Type B pancreatic cell (in vitro differentiated cells): ENCODE measurements at regions not wholly inside any gene's neighbourhood (a gene's known extent, or its start where the extent isn't known, plus 50 kb on each side); places are given as distances from the start of the nearest gene placed in this dataset.

Experiments used
- DNase-seq: peaks from one replicate; pipeline ENCODE4 v3.0.0; 2021; ENCODE audit warnings: mixed read lengths; ENCODE audit not compliant: unreplicated experiment; ENCODE audit errors: extremely low spot score
- H3K27ac Mint-ChIP-seq: 2 replicates; pipeline ENCODE4 v1.8.0; 2021; ENCODE audit warnings: mild to moderate bottlenecking, mixed read lengths
- H3K27me3 Mint-ChIP-seq: 2 replicates; pipeline ENCODE4 v1.8.0; 2021; ENCODE audit warnings: mixed read lengths
- H3K36me3 Mint-ChIP-seq: 2 replicates; pipeline ENCODE4 v1.8.0; 2021; ENCODE audit warnings: mixed read lengths
- H3K4me1 Mint-ChIP-seq: one replicate; pipeline ENCODE4 v1.8.0; 2021; ENCODE audit warnings: mixed read lengths; ENCODE audit not compliant: unreplicated experiment
- H3K4me3 Mint-ChIP-seq: 2 replicates; pipeline ENCODE4 v1.8.0; 2021; ENCODE audit warnings: mild to moderate bottlenecking, mixed read lengths
- H3K9me3 Mint-ChIP-seq: 2 replicates; pipeline ENCODE4 v1.8.0; 2021; ENCODE audit warnings: mixed read lengths
- TF ChIP-seq, protein P1 (sequence below): fragments of 200-600 bp; sonication (generic); conservative IDR thresholded peaks from 2 replicates; pipeline ENCODE4 v1.5.0; 2021; ENCODE audit warnings: antibody characterized with exemption, mild to moderate bottlenecking

DNA sequence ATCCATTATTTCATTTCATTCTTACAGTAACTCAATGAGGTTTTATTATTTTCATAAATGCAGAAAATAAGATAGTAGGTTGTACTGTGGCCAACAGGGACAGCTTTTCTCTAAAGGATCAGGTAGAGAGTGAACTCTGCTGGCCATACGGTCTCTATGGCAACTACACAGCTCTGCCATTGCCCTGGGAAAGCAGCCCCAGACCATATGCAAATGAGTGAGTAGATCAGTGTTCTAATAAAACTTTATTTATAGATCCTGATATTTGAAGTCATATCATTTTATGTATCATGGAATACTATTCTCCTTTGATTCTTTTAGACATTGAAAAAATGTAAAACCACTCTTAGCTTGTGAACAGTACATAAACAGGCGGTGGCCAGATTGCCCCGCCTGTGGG, 192.5 kb upstream of the RREB1 start:
- Mint-ChIP-seq H3K36me3 (no peaks in the 10 kb centered on the region), H3K4me1 (peaks cover 24% of the 10 kb centered on the region), H3K9me3 (no peaks in the 10 kb centered on the region), H3K27me3 (no peaks in the 10 kb centered on the region), H3K4me3 (no peak overlapping the region), H3K27ac (no peak overlapping the region)
- DNase-seq, result no peak
- TF ChIP-seq, protein P1, sequence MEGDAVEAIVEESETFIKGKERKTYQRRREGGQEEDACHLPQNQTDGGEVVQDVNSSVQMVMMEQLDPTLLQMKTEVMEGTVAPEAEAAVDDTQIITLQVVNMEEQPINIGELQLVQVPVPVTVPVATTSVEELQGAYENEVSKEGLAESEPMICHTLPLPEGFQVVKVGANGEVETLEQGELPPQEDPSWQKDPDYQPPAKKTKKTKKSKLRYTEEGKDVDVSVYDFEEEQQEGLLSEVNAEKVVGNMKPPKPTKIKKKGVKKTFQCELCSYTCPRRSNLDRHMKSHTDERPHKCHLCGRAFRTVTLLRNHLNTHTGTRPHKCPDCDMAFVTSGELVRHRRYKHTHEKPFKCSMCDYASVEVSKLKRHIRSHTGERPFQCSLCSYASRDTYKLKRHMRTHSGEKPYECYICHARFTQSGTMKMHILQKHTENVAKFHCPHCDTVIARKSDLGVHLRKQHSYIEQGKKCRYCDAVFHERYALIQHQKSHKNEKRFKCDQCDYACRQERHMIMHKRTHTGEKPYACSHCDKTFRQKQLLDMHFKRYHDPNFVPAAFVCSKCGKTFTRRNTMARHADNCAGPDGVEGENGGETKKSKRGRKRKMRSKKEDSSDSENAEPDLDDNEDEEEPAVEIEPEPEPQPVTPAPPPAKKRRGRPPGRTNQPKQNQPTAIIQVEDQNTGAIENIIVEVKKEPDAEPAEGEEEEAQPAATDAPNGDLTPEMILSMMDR, result no peak

DNA sequence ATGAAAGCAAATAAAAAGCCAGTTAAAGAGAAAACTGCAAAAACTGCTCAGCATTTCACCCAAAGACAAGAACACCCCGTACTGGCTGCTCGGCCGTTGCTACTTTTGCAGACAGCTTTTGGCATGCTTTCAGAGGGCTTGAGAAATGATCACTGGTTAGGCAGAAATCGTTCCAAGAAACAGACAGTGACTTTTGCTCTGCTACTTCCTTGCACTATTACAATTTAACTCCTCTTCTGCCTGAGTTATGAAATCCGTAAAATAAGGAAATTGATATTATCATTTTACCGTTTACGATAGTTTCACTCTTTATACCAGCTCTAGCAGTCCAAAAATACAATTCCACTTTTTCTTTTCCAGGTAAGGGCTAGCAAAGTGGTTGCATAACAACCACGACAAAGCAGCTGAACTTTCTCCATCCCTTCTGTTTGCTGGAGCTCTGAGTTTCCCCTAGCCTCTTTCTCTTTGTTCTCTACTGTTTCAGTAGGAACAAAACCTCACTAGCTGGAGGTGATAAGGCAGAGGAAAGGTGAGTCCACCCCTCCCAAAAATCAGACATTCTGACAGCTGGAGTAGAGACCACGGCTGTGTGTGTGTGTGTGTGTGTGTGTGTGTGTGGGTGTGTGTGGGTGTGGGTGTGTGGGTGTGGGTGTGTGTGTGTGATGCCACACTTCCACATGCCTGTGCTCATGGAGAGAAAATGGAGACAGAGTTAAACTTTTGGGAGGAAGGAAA, 191.8 kb upstream of the RREB1 start:
- Mint-ChIP-seq H3K27ac (no peak overlapping the region), H3K36me3 (no peaks in the 10 kb centered on the region), H3K4me1 (peaks cover 24% of the 10 kb centered on the region), H3K9me3 (no peaks in the 10 kb centered on the region), H3K27me3 (no peaks in the 10 kb centered on the region), H3K4me3 (no peak overlapping the region)
- DNase-seq, result no peak
- TF ChIP-seq, protein P1, result no peak

DNA sequence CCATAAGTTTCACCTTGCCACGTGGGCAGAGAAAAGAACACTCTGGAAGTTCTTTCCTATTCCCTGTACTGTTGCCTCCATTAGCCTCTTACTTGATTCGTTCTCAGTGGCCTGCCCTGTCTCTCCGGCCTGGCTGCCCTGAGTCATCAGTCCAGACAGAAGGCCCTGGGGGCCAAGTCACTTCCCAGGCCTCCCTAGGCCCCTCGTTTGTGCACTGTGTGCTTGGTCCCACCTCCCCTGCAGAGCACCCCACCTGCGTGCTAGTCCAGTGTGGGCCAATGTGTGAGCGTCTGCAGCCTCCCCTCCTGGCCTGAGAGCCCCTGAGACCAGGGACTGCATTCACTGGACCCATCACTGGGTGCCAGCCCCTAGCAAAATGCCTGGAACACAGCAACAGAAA, 191.2 kb upstream of the RREB1 start:
- Mint-ChIP-seq H3K4me3 (no peak overlapping the region), H3K4me1 (peaks cover 24% of the 10 kb centered on the region), H3K9me3 (no peaks in the 10 kb centered on the region), H3K27ac (no peak overlapping the region), H3K36me3 (no peaks in the 10 kb centered on the region), H3K27me3 (no peaks in the 10 kb centered on the region)
- DNase-seq, result no peak
- TF ChIP-seq, protein P1, result no peak

DNA sequence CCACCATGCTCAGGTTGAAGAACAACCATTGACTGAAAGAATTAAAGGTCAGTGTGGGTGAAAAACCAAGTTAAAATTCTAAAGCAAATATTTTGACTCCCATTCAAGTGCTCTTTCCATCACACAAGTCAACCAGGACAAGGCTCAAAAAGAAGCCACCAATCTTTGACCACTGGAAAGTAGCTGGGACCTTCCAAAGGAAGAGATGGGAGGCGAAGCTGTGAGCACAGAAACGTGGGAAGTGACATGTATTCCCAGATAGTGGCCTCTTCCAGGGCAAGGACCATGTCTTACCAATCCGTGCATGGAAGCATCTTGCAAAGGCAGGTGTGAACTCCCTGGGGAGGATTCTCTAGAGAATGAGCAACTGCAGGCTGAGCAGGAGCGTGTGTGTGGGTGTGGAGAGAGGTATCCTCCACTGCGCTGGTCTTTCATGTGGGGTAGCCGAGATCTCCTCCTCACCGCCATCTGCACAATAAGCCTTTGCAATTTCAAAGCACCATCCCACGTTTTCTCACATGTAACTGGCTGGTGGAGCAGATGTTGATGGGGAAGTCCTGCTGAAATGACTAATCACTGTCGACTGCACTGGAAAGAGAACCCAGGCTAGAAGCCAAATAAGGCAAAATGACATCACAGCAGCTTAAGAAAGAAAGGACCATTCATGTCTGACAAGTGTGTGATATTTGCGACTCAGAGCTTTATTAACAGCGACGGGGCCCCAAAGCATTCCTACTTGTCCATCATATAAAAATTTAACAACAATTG, 189.4 kb upstream of the RREB1 start:
- no peaks in the 10 kb centered on the region for H3K27me3 Mint-ChIP-seq
- H3K4me3 Mint-ChIP-seq, result no peak overlapping the region
- TF ChIP-seq, protein P1, result no peak
- DNase-seq, result no peak
- no peaks in the 10 kb centered on the region for H3K36me3 Mint-ChIP-seq
- no peak overlapping the region for H3K27ac Mint-ChIP-seq
- H3K9me3 Mint-ChIP-seq, result no peaks in the 10 kb centered on the region
- H3K4me1 Mint-ChIP-seq, result peaks cover 8% of the 10 kb centered on the region

DNA sequence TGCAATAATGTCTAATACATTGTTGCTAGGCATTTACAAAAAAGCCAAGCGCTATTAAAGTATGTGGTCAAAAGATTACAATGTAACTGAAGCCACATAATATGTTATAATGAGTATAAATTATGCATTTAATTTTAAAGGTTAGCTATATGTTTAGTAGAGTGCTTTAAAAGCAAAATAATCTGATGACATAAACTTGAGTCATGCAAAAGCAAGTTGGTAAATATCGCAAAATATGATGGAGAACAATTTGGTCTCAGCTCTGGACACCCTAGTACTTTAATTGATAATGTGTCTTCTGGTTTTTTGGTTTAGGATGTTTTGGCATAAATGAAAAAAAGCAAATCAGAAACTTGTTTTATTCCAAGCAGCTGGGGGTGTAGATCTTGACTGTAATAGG, 188.6 kb upstream of the RREB1 start:
- TF ChIP-seq, protein P1, result no peak
- no peak overlapping the region for H3K4me3 Mint-ChIP-seq
- no peaks in the 10 kb centered on the region for H3K27me3 Mint-ChIP-seq
- H3K9me3 Mint-ChIP-seq, result no peaks in the 10 kb centered on the region
- no peaks in the 10 kb centered on the region for H3K36me3 Mint-ChIP-seq
- DNase-seq, result no peak
- H3K27ac Mint-ChIP-seq, result no peak overlapping the region
- peaks cover 8% of the 10 kb centered on the region for H3K4me1 Mint-ChIP-seq
